Gastroesophageal sphincter (tissue), 3 donors: ENCODE measurements at regions not wholly inside any gene's neighbourhood (a gene's known extent, or its start where the extent isn't known, plus 50 kb on each side); places are given as distances from the start of the nearest gene placed in this dataset.

Source experiments
- POLR2A ChIP-seq, 2 donors: fragments of 450-650 bp; IDR thresholded peaks; one replicate each; pipeline ENCODE4 v1.6.1; 2017; ENCODE audit warnings: antibody characterized with exemption in 2 of 2, mild to moderate bottlenecking in 2 of 2, moderate library complexity in 1 of 2
- POLR2AphosphoS5 ChIP-seq: sonication (generic); formaldehyde crosslinking; IDR thresholded peaks from one replicate; pipeline ENCODE4 v1.6.1; 2017; ENCODE audit warnings: antibody characterized with exemption
- TF ChIP-seq, protein P1 (sequence below), 4 experiments: fragments of 200-600 bp in 2 of 4; fragments of 450-650 bp in 2 of 4; sonication (generic) in 1 of 4; IDR thresholded peaks; one replicate each; pipeline ENCODE4 v1.5.1; 2017 to 2019; ENCODE audit warnings: antibody characterized with exemption in 4 of 4, mild to moderate bottlenecking in 2 of 4, moderate library complexity in 2 of 4

DNA sequence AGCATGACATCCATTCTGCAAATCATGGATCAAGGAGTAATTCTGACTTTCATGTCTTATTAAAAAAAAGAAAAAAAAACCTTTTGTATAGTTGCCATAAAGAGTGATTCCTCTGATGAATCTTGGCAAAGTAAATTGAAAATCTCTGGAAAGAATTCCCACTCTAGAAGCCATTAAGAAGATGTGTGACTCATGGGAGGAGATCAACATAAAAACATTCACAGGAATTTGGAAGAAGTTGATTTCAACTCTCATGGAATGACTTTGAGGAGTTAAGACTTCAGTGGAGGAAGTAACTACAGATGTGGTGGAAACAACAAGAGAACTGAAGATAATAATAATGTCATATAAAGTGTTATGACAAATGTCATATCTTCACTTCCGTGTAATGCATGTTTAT, 204.2 kb downstream of the PABPC4L start:
- TF ChIP-seq, protein P1, sequence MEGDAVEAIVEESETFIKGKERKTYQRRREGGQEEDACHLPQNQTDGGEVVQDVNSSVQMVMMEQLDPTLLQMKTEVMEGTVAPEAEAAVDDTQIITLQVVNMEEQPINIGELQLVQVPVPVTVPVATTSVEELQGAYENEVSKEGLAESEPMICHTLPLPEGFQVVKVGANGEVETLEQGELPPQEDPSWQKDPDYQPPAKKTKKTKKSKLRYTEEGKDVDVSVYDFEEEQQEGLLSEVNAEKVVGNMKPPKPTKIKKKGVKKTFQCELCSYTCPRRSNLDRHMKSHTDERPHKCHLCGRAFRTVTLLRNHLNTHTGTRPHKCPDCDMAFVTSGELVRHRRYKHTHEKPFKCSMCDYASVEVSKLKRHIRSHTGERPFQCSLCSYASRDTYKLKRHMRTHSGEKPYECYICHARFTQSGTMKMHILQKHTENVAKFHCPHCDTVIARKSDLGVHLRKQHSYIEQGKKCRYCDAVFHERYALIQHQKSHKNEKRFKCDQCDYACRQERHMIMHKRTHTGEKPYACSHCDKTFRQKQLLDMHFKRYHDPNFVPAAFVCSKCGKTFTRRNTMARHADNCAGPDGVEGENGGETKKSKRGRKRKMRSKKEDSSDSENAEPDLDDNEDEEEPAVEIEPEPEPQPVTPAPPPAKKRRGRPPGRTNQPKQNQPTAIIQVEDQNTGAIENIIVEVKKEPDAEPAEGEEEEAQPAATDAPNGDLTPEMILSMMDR (IDR thresholded peaks at IDR 0.05) = no peak
- TF ChIP-seq POLR2A (IDR thresholded peaks at IDR 0.05) = no peak
- TF ChIP-seq POLR2AphosphoS5 = no peak
